ENCODE measurements at regions not wholly inside any gene's neighbourhood (a gene's known extent, or its start where the extent isn't known, plus 50 kb on each side); places are given as distances from the start of the nearest gene placed in this dataset.

DNA sequence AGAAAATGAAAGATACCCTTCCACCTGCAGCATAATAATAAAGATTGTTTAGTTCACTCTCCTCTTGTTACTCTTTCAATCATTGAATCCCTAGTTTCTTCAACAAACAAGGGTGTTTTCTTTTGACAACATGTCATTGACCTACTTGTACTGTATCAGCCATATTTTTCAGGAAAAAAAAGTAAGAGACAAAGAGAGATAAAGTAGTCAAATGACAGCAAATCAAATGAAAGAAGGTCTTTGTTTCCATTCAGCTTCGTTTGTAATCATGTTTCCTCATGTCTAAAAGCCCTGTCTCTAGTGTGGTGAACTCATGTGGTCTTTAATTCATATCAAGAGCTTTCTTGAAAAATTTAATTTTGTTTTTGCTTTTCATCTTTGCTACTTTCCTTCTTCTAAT lies 557.8 kb upstream of the LRATD1 start:
- Histone ChIP-seq H3K79me2 (ENCODE audit: insufficient read depth, low read length) (no peaks in the 10 kb centered on the region), H3K27ac (ENCODE audit: low read length) (no peak overlapping the region), H3K36me3 (ENCODE audit: insufficient read depth, low read length) (no peaks in the 10 kb centered on the region), H3K4me3 (ENCODE audit: low read depth in 1 of 2, low read length in 2 of 2) (no peak overlapping the region), H3K4me1 (ENCODE audit: insufficient read depth, low read length) (no peaks in the 10 kb centered on the region), H3K9me3 (ENCODE audit: insufficient read depth, low read length, severe bottlenecking) (no peaks in the 10 kb centered on the region), H2AFZ (ENCODE audit: low read depth, low read length) (no peak overlapping the region), H3K4me2 (ENCODE audit: insufficient read depth, low read length) (no peak overlapping the region), H3K27me3 (ENCODE audit: insufficient read depth, low read length, poor library complexity) (no peaks in the 10 kb centered on the region), H4K20me1 (ENCODE audit: insufficient read depth, low read length) (no peaks in the 10 kb centered on the region), H3K9ac (ENCODE audit: low read depth, low read length) (no peak overlapping the region)
- TF ChIP-seq, protein P1, sequence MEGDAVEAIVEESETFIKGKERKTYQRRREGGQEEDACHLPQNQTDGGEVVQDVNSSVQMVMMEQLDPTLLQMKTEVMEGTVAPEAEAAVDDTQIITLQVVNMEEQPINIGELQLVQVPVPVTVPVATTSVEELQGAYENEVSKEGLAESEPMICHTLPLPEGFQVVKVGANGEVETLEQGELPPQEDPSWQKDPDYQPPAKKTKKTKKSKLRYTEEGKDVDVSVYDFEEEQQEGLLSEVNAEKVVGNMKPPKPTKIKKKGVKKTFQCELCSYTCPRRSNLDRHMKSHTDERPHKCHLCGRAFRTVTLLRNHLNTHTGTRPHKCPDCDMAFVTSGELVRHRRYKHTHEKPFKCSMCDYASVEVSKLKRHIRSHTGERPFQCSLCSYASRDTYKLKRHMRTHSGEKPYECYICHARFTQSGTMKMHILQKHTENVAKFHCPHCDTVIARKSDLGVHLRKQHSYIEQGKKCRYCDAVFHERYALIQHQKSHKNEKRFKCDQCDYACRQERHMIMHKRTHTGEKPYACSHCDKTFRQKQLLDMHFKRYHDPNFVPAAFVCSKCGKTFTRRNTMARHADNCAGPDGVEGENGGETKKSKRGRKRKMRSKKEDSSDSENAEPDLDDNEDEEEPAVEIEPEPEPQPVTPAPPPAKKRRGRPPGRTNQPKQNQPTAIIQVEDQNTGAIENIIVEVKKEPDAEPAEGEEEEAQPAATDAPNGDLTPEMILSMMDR (IDR thresholded peaks at IDR 0.05; ENCODE audit: borderline replicate concordance, extremely low read depth, low read length, poor library complexity, severe bottlenecking), result no peak
- TF ChIP-seq EZH2 (IDR thresholded peaks at IDR 0.05; ENCODE audit: borderline replicate concordance, low read depth, low read length, severe bottlenecking), result no peak
- no peak for DNase-seq
- no peak for ATAC-seq (ENCODE audit: insufficient read depth, low read depth)

DNA sequence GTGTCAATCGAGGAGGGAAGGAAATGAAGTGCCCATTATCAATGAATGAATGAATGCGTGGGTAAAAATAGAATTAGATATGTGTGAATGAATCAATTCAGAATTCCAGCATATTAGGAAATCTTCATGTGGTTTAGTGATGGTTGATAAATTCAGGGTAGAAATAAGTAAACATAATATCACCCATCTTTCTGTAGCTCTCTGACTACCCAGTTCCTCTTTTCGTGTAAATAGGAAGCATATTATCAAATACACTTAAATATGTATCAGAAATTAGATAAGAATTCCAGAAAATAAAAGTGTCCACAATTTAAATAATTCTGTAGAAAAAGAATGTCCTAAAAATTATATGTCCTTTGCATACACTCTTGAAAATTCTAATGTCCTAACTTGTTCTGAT lies 552.9 kb upstream of the LRATD1 start:
- H3K4me2 ChIP-seq (ENCODE audit: insufficient read depth, low read length), result no peak overlapping the region
- no peak overlapping the region for H2AFZ ChIP-seq (ENCODE audit: low read depth, low read length)
- no peak overlapping the region for H3K27ac ChIP-seq (ENCODE audit: low read length)
- no peaks in the 10 kb centered on the region for H3K9me3 ChIP-seq (ENCODE audit: insufficient read depth, low read length, severe bottlenecking)
- no peaks in the 10 kb centered on the region for H3K4me1 ChIP-seq (ENCODE audit: insufficient read depth, low read length)
- no peak overlapping the region for H3K9ac ChIP-seq (ENCODE audit: low read depth, low read length)
- H3K36me3 ChIP-seq (ENCODE audit: insufficient read depth, low read length), result no peaks in the 10 kb centered on the region
- no peaks in the 10 kb centered on the region for H3K79me2 ChIP-seq (ENCODE audit: insufficient read depth, low read length)
- no peaks in the 10 kb centered on the region for H4K20me1 ChIP-seq (ENCODE audit: insufficient read depth, low read length)
- H3K4me3 ChIP-seq (ENCODE audit: low read depth in 1 of 2, low read length in 2 of 2), result no peak overlapping the region
- TF ChIP-seq, protein P1 (IDR thresholded peaks at IDR 0.05; ENCODE audit: borderline replicate concordance, extremely low read depth, low read length, poor library complexity, severe bottlenecking), result no peak
- TF ChIP-seq EZH2 (IDR thresholded peaks at IDR 0.05; ENCODE audit: borderline replicate concordance, low read depth, low read length, severe bottlenecking), result no peak
- ATAC-seq (ENCODE audit: insufficient read depth, low read depth) (no peak), DNase-seq (no peak)
- no peaks in the 10 kb centered on the region for H3K27me3 ChIP-seq (ENCODE audit: insufficient read depth, low read length, poor library complexity)

DNA sequence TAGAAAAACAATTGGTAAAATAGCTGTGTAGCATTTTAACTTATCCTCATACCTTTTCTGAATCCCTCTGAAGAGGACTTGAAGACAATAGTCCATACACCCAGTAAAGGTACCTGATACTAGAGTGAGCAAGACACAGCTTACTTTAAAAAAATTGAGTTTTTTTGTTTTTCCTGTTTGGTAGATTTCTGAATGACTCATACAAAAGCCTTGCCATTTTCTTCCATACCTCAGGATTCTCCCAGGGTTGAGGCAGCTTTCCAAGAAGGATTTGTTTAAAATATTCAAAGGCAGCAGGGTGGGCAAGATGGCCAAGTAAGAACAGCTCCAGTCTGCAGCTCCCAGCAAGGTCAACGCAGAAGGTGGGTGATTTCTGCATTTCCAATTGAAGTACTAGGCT lies 551.0 kb upstream of the LRATD1 start:
- Histone ChIP-seq H4K20me1 (ENCODE audit: insufficient read depth, low read length) (no peaks in the 10 kb centered on the region), H3K79me2 (ENCODE audit: insufficient read depth, low read length) (no peaks in the 10 kb centered on the region), H3K4me1 (ENCODE audit: insufficient read depth, low read length) (no peaks in the 10 kb centered on the region), H3K4me3 (ENCODE audit: low read depth in 1 of 2, low read length in 2 of 2) (no peak overlapping the region), H3K27me3 (ENCODE audit: insufficient read depth, low read length, poor library complexity) (no peaks in the 10 kb centered on the region), H2AFZ (ENCODE audit: low read depth, low read length) (no peak overlapping the region), H3K27ac (ENCODE audit: low read length) (no peak overlapping the region), H3K4me2 (ENCODE audit: insufficient read depth, low read length) (no peak overlapping the region), H3K36me3 (ENCODE audit: insufficient read depth, low read length) (no peaks in the 10 kb centered on the region), H3K9ac (ENCODE audit: low read depth, low read length) (no peak overlapping the region), H3K9me3 (ENCODE audit: insufficient read depth, low read length, severe bottlenecking) (no peaks in the 10 kb centered on the region)
- no peak for TF ChIP-seq EZH2 (IDR thresholded peaks at IDR 0.05; ENCODE audit: borderline replicate concordance, low read depth, low read length, severe bottlenecking)
- TF ChIP-seq, protein P1 (IDR thresholded peaks at IDR 0.05; ENCODE audit: borderline replicate concordance, extremely low read depth, low read length, poor library complexity, severe bottlenecking), result no peak
- DNase-seq (no peak), ATAC-seq (ENCODE audit: insufficient read depth, low read depth) (no peak)

DNA sequence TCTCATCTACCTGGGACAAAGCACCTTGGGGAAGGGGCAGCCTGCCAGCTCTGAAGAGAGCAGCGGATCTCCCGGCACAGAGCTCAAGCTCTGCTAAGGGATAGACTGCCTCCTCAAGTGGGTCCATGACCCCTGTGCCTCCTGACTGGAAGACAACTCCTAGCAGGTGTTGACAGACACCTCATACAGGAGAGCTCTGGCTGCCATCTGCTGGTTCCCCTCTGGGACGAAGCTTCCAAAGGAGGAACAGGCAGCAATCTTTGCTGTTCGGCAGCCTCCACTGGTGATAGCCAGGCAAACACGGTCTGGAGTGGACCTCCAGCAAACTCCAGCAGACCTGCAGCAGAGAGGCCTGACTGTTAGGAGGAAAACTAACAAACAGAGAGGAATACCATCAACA lies 549.9 kb upstream of the LRATD1 start:
- no peaks in the 10 kb centered on the region for H4K20me1 ChIP-seq (ENCODE audit: insufficient read depth, low read length)
- no peaks in the 10 kb centered on the region for H3K36me3 ChIP-seq (ENCODE audit: insufficient read depth, low read length)
- H3K9ac ChIP-seq (ENCODE audit: low read depth, low read length), result no peak overlapping the region
- H3K79me2 ChIP-seq (ENCODE audit: insufficient read depth, low read length), result no peaks in the 10 kb centered on the region
- no peaks in the 10 kb centered on the region for H3K4me1 ChIP-seq (ENCODE audit: insufficient read depth, low read length)
- H3K27me3 ChIP-seq (ENCODE audit: insufficient read depth, low read length, poor library complexity), result no peaks in the 10 kb centered on the region
- H3K4me3 ChIP-seq (ENCODE audit: low read depth in 1 of 2, low read length in 2 of 2), result no peak overlapping the region
- no peaks in the 10 kb centered on the region for H3K9me3 ChIP-seq (ENCODE audit: insufficient read depth, low read length, severe bottlenecking)
- H3K27ac ChIP-seq (ENCODE audit: low read length), result no peak overlapping the region
- no peak for DNase-seq
- H2AFZ ChIP-seq (ENCODE audit: low read depth, low read length), result no peak overlapping the region
- no peak for ATAC-seq (ENCODE audit: insufficient read depth, low read depth)
- TF ChIP-seq EZH2 (IDR thresholded peaks at IDR 0.05; ENCODE audit: borderline replicate concordance, low read depth, low read length, severe bottlenecking), result no peak
- TF ChIP-seq, protein P1 (IDR thresholded peaks at IDR 0.05; ENCODE audit: borderline replicate concordance, extremely low read depth, low read length, poor library complexity, severe bottlenecking), result no peak
- H3K4me2 ChIP-seq (ENCODE audit: insufficient read depth, low read length), result no peak overlapping the region
